Erythroblast (primary cell): ENCODE measurements at regions not wholly inside any gene's neighbourhood (a gene's known extent, or its start where the extent isn't known, plus 50 kb on each side); places are given as distances from the start of the nearest gene placed in this dataset.

ENCODE experiments used
- DNase-seq, 2 experiments: peaks; one replicate each; lab custom pipeline; 2025; lab: John Stamatoyannopoulos, UW
- GATA1 ChIP-seq: IDR thresholded peaks from 2 replicates; pipeline ENCODE4 v1.6.1; 2011; ENCODE audit warnings: low read depth, mild to moderate bottlenecking, control low read depth, low read length, moderate library complexity
- POLR2A ChIP-seq: IDR thresholded peaks from 2 replicates; pipeline ENCODE4 v1.6.1; 2011; ENCODE audit warnings: mild to moderate bottlenecking, low read length

DNA sequence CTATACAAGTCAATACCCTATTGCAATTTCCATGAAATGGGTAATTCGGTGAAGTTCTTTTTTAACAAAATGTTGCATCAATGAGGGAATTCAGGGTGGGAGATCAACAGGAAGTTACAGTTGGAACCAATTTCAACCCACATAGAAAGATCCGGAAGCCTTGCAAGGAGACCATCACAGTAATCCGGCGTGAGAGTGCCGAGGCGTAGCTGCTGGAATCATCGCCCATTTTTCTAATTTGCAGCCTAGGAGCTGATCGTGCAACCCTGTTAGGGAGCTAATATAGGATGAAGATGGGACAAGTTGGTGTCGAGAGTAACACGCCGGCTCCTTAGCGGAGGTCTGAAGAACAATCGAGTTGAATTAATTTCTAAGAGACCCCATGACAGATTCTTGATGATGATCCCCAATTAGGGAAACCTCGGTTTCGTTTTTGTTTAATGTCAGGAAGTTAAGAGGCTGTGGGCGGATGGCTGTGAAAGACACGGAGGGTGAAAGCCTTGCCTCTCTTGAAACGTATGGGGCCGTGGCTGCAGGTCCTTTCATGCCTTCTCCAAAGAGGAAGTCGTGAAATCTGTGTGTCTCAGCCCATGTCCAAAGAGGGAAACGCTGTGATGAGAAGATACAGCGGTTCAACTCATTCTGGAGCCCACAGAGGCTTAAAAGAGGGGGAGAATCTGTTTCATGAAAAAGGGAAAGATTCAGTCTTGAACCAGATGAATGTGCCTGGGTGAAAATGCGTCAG is 51.2 kb upstream of the CARD11 start:
- TF ChIP-seq POLR2A, result no peak
- no peak for TF ChIP-seq GATA1
- no peak for DNase-seq

DNA sequence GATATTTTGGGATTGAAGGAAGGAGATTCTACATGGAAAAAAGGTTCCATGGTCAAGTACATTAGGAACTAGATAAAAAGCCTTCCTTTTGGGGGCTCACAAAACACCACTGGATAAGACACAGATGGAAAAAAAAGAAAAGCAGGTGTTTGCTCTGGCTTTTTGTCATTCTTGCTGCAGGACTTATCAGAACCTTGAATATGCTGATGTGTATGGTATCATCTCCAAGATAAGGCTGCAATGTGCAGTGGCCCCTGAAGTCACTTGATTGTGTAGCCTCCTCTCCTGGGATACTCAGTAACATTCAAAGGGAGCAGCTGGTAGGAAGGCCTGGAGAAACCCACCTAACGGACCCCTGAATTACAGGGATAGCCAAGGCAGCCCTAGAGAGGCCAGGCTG is 54.1 kb upstream of the CARD11 start:
- TF ChIP-seq GATA1 (no peak), POLR2A (no peak)
- no peak for DNase-seq

DNA sequence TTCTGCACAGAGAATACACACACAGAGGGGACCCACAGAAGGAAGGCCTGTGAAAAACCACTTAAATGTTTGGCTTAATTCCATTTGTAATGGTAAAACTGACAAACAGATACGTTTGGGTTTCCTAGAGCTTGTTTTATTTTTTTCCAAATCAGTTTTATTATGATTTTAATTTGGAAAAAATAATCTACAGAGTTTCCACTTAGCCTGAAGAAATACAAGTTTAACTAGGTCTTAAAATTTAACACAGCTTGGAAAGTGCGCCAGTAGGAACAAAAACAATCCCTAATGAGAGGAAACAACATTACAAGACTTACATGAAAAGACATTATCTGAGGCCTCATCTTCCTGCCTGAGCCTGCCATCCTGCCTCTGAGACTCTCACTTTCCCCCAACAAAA is 58.5 kb upstream of the CARD11 start:
- no peak for DNase-seq
- TF ChIP-seq POLR2A (no peak), GATA1 (no peak)

DNA sequence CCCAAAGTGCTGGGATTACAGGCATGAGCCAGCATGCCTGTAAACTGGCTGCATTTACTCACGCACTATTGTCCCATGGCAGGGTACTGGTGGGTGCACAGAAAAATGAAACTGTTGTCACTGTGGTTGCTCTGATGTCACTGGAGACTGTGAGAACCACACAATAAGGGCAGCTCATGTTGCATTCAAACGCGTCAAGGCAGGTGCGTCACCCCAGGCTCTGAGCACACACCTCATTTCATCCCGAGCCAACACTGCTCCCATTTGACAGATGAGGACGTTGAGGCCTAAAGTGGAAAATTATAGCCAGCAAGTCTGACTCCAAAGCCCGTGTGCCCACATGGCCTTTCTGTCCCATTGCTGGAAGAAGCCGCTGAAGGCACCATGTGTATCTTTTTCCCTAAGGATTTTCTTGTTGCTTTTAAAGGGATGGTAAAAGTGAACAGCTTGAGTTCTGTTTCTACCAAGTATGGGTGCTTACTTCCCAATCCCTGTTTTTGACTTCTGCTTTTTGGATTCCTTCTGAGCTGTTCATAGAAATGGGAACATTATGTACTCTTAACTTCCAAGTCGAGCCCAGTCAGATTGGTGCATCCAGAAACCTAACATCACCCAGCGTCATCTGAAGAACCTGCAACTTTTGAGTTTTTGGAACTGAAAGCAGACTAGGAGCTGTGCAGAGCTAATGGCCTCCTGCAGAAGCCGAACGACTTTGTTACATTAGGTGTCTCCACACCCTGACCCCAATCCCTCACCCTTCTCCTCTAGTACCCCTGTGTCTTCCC is 60.1 kb upstream of the CARD11 start:
- TF ChIP-seq POLR2A, result no peak
- TF ChIP-seq GATA1, result no peak
- DNase-seq, result no peak

DNA sequence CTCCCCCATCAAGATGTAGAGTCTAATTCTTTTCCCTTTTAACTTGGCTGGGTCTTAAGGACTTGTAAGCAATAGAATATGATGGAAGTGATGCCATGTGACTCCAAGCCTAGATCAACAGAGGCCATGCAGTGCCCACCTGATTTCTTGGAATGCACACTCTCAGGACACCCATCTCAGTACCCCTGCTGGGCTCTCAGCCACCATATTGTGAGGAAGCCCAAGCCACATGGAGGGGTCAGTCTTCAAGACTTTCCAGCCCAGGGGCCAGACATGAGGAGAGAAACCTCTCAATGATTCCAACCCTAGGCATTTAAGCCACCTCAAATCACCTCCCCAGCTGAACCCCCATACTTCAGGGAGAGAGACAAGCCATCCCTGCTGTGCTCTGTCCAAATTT is 62.2 kb upstream of the CARD11 start:
- TF ChIP-seq POLR2A (no peak), GATA1 (no peak)
- DNase-seq, result no peak

DNA sequence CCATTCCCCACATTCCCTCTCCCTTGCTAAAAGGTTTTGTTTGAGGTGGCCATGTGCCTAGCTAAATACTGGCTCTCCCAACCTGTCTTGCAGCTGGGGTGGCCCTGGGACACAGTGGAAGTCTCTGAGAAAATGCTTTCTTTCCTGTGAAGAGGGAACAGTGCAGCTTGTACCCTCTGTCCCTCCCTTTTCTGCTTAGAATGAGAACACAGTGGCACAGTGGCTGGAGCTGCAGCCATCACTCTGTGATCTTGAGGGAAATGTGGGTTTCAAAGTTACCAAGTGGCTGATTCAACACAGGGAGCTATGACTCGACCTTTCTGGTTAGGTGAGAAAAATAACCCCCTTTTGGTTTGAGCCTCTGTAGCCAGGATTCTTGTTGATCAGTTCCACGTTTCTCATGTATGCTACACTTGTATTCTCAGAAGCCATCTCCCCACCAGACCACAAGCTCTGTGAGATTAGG is 62.7 kb upstream of the CARD11 start:
- TF ChIP-seq POLR2A (no peak), GATA1 (no peak)
- no peak for DNase-seq

DNA sequence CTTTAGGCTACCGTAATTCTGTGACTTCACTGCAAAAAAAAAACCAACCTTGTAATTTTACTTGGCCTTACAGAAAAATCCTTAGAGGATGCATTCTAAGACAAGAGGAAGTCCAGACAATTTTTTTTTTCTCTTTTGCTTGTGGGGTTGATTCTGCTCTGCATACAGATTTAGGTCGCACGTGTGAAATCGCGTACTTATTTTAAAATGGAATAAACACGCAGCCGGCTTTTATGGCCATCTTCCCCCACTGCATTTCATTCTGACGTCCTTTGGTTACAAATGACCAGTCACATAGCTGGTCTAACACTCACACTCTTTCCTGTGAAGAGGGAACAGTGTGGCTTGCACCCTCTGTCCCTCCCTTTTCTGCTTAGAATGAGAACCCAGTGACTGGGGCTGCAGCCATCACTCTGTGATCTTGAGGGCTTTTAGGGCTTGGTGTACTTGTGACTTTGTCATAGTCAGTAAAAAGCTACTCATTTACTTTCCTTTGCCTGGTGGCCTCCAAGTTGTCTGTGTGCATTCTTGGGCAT is 63.6 kb upstream of the CARD11 start:
- no peak for DNase-seq
- TF ChIP-seq GATA1 (no peak), POLR2A (no peak)

DNA sequence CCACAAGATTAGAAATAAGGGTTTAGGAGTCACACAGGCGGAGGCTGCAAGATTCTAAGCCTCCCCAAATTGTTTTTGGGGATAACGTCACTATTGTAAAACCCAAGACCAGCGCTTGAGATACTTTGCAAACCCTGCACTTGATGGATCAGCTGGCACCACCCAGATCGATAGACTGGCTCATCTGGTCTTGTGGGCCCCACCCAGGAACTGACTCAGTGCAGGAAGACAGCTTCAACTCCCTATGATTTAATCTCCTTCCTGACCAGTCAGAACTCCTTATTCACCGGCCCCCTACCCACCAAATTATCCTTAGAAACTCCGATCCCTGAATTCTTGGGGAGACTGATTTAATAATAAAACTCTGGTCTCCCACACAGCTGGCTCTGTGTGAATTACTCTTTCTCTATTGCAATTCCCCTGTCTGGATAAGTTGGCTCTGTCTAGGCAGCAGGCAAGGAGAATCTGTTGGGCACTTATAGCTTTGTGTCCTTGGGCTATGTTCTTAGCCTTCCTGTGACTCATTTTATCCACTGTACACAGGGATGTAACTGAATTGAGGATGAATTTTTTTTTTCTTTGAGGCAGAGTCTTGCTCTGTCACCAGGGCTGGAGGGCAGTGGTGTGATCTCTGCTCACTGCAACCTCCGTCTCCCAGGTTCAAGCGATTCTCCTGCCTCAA is 64.4 kb upstream of the CARD11 start:
- TF ChIP-seq POLR2A (no peak), GATA1 (no peak)
- DNase-seq, result no peak

DNA sequence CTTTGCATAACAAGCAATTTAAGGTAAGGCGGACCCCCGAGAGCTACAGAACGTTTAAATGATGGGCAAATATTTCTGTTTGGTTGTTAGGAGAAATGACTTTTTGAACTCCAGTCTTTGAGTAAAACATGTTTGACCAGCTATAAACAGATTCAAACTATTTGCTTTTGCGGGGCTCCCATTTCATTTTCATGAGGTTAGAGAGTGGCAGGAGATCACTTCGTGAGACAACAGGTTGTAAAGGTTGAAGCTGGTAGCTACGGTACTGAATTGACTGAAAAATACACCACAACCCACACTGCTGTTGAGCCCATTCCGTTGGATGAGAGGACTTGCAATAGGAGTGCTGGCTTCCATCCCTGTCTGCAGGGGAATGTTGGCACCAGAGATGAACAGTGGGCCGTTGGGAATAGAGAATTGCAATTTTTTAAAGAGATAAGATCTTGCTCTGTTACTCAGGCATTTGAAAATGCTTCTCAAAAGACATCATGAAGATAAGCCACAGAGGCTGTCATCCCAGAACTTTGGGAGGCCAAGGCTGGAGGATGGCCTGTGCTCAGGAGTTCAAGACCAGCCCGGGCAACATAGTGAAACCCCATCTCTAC is 65.7 kb upstream of the CARD11 start:
- TF ChIP-seq GATA1 (no peak), POLR2A (no peak)
- DNase-seq, result no peak

DNA sequence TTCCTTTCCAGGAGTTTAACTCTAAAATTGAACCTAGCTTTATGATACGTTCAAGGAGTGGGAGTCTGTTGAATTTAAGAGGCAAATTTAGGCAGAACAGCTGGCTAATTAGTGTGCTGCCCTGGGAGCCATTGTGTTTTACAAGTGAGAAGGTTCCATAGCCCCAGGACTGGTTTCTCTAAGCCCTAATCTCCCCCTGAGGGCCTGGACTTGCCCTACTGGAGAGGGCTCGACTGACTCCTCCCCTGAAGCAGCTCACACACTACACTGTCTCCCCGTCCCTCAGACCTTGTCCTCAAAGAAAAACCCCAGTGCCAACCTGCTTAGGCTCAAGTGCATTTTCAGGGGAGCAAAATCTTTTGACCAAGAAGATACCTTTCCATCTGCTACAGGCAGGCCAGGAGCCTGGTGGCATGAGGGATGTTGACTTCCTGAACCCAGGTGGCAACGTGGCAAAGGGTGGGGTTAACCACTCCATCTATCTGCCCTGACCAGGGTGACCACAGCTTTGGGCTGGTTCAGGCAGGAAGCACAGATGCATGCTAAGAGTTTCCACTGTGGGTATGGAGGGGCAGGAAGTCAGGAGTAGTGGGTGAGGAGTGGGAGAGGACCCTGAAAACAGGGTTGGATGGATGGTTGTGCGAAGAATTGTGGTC is 68.9 kb upstream of the CARD11 start:
- TF ChIP-seq POLR2A (no peak), GATA1 (no peak)
- DNase-seq, result no peak

DNA sequence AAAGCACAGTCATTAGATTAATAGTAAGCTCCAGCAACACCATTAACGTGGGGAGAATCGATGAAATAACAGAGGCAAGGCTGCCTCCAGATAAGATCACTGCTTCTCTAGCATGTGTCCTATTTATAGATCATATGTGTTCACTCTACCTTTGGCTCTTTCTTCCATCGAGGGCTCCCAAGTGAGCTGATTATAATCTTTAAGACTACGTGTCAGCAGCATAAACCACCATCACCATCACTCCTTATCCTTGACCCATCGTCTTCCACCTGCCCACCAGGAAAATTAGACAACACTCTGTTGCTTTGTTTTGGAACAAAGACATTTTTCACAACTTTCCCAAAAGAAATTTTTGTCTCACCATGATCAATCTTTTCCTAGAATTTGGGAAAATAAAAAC is 71.2 kb upstream of the CARD11 start:
- TF ChIP-seq POLR2A (no peak), GATA1 (no peak)
- DNase-seq, result no peak

DNA sequence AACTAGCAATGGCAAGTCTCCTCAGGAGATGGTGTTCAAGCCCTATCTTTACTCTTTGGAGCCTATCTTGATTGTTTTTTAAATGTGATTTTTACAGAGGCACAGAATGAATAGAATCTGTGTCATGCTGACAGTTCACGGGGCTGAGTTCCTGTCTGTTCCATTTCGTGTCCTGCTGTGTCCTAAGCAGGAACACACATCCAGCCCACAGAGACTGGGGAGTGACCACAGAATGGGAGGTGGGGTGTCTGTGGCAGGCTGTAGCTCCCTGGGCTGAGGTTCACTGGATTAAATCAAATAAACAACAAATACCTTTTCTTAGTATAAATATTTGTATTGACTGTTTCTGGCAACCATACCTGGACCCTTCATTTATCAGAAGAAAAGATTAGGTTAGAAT is 73.4 kb upstream of the CARD11 start:
- no peak for TF ChIP-seq POLR2A
- TF ChIP-seq GATA1, result no peak
- DNase-seq, result no peak
